Right lung (tissue), 2 donors: ENCODE measurements at regions not wholly inside any gene's neighbourhood (a gene's known extent, or its start where the extent isn't known, plus 50 kb on each side); places are given as distances from the start of the nearest gene placed in this dataset.

Experiments
- DNase-seq, 2 donors: peaks; one replicate each; pipeline ENCODE4 v3.0.0-alpha.2; 2013

- no peak for DNase-seq
These were observed 121.7 kb upstream of the COL1A2 start for GRCh38 chr7:94272821-94273583.

GRCh38 chr7:94274828-94275227 is 119.9 kb upstream of the COL1A2 start:
- no peak for DNase-seq

- peak; percentile 80 to 89 for DNase-seq
These were observed 118.7 kb upstream of the COL1A2 start for GRCh38 chr7:94276027-94276426.

GRCh38 chr7:94276795-94277194 is 117.9 kb upstream of the COL1A2 start:
- peak in 1 of 2 donors; percentile 46 for DNase-seq

- no peak for DNase-seq
These were observed 117.5 kb upstream of the COL1A2 start for GRCh38 chr7:94277236-94277635.

- DNase-seq = no peak
These were observed 113.8 kb upstream of the COL1A2 start for GRCh38 chr7:94280851-94281250.

GRCh38 chr7:94284104-94284503 is 110.6 kb upstream of the COL1A2 start:
- peak; percentile 49 to 61 for DNase-seq

- DNase-seq = no peak
These were observed 108.6 kb upstream of the COL1A2 start for GRCh38 chr7:94286111-94286510.

GRCh38 chr7:94288096-94288495 is 106.6 kb upstream of the COL1A2 start:
- no peak for DNase-seq

- DNase-seq = peak; percentile 58 to 77
These were observed 105.6 kb upstream of the COL1A2 start for GRCh38 chr7:94289071-94289470.

- DNase-seq = no peak
These were observed 100.1 kb upstream of the COL1A2 start for GRCh38 chr7:94294471-94295131.

- DNase-seq = peak; percentile 64 to 75
These were observed 98.8 kb upstream of the COL1A2 start for GRCh38 chr7:94295850-94296249.

- no peak for DNase-seq
These were observed 97.8 kb upstream of the COL1A2 start for GRCh38 chr7:94296881-94297280.

GRCh38 chr7:94297397-94297838 is 97.3 kb upstream of the COL1A2 start:
- no peak for DNase-seq

- no peak for DNase-seq
These were observed 95.8 kb upstream of the COL1A2 start for GRCh38 chr7:94298943-94299342.

GRCh38 chr7:94300176-94300835 is 94.4 kb upstream of the COL1A2 start:
- DNase-seq = no peak

- no peak for DNase-seq
These were observed 93.6 kb upstream of the COL1A2 start for GRCh38 chr7:94301024-94301586.

GRCh38 chr7:94303118-94303517 is 91.6 kb upstream of the COL1A2 start:
- DNase-seq = no peak

- peak; percentile 67 to 76 for DNase-seq
These were observed 91.0 kb upstream of the COL1A2 start for GRCh38 chr7:94303695-94304094.

GRCh38 chr7:94304878-94305277 is 89.8 kb upstream of the COL1A2 start:
- no peak for DNase-seq

- DNase-seq = no peak
These were observed 88.9 kb upstream of the COL1A2 start for GRCh38 chr7:94305836-94306235.

- DNase-seq = no peak
These were observed 87.2 kb upstream of the COL1A2 start for GRCh38 chr7:94307399-94308048.
